HUDEP-2 (cell line): ENCODE measurements at regions not wholly inside any gene's neighbourhood (a gene's known extent, or its start where the extent isn't known, plus 50 kb on each side); places are given as distances from the start of the nearest gene placed in this dataset.
A peak's percentile ranks its signal among the peaks of the same experiment; 100 is the strongest.

Source experiments
- DNase-seq, 76 experiments: peaks; one replicate each; lab custom pipeline; 2025; ENCODE audit not compliant: unreplicated experiment in 76 of 76; lab: John Stamatoyannopoulos, UW

- no peak for DNase-seq
These were observed 153.1 kb downstream of the PSMG1 start for GRCh38 chr21:39029900-39030884.

DNA sequence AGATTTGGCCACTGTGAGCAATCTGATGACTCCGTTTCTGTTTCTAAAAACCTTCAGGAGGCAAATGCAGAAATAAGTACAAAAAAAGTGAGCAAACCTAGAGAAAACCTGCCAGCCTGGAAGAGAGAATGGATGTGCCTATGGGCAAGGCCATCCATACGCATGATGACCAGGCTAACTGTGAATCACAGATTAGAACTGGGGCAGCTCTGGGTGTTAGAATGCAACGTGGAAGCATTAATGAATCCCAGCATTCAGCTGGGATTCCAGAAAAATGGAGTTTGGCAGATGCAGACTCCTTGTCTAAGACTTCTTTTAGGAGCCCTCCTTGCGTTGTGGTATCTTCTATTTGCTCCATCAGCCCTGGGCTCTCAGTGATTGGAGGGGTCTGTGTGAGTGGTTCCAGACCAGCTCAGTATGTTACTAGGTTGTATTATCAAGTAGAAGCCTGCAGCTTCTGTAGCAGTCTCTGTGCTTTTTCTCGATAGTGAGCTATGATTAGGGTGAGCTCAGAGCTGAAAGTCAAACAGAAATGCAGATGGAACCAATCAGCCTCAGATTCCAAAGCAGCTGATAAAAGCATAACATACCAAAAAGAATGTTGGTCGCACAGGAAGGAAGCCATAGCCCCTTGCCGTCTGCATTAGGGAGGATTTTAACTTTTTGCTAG lies 154.0 kb downstream of the PSMG1 start:
- no peak for DNase-seq

GRCh38 chr21:39025198-39025597 lies 158.1 kb downstream of the PSMG1 start:
- no peak for DNase-seq

- no peak for DNase-seq
These were observed 158.7 kb downstream of the PSMG1 start for GRCh38 chr21:39024538-39024937.

- no peak for DNase-seq
These were observed 160.2 kb downstream of the PSMG1 start for GRCh38 chr21:39022863-39023693.

DNA sequence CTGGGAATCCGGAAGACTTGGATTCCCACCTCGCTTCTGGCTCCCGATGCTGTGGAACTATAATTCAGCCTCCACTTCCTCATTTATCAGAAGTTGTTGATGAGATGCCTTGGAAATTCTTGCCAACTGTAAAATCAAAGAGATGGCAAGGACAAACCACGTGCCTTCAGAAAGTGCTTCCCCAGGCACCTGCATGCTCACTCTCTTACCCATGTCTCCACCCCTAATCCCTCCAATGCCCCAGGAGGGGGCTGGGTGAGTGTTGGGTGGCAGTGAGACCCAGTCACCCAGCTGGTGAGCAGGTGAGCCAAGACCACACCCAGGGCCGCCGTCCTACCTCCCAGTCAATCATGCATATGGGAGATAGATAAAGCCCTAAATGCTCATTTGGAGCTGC lies 160.8 kb downstream of the PSMG1 start:
- DNase-seq = no peak

GRCh38 chr21:39022035-39022434 lies 161.2 kb downstream of the PSMG1 start:
- DNase-seq = no peak

- DNase-seq = no peak
These were observed 161.8 kb downstream of the PSMG1 start for GRCh38 chr21:39021478-39021832.

- DNase-seq = no peak
These were observed 162.3 kb downstream of the PSMG1 start for GRCh38 chr21:39020751-39021477.

GRCh38 chr21:39018730-39019129 lies 164.5 kb downstream of the PSMG1 start:
- DNase-seq = no peak

GRCh38 chr21:39016740-39017315 lies 166.4 kb downstream of the PSMG1 start:
- no peak for DNase-seq

- no peak for DNase-seq
These were observed 168.5 kb downstream of the PSMG1 start for GRCh38 chr21:39014747-39015146.

DNA sequence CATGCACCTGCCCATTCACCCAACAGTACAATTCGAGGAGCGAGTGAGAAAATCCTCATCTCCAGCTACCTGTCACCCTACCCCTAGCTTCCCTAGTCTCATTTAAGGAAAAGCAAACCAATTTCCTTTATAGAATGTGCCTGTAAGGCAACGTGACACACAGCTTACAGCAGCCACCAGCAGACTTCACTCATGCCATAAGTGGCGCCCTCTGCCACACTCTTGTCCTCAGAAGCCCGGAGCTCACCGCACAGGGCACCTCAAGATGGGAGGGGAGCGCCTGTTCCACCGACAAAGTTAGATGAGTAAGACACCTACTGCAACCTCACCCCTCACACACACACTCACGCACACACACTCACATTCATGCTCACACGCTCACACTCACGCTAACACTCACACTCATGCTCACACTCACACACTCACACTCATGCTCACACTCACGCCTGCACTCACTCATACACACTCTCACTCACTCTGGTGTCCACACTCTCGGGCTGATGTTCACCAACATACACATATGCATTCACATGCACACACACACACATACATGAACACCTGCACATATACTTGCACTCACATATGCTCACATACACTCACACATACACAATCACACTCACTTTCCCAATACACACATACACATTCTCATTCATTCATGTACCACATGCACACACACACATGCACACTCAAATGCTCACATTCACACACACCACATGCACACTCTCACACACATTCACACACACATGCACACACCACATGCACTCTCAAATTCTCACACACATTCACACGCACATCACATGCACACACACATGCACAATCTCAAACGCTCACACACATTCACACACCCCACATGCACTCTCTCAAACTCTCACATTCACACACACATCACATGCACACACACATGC lies 170.7 kb downstream of the PSMG1 start:
- DNase-seq = peak in 1 of 76 experiments; percentile 11

DNA sequence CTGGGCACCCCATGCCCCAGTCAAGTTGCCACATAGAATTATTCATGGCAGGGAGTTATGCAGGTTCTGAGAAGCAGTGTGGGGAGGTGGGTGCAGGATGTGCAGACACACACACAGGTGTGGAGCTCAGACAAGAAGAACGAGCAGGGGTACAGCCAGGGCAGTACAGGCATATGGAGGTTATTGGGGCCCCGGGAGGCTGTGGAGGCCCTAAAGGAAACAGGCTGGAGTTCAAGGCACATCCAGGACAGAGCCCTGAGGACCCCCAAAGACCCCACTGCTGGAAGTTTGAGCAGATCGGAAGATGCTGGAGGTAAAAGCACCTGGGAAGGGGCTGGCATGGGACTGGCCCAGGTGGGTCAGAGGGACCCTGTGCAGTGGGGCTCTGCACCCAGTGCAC lies 171.3 kb downstream of the PSMG1 start:
- no peak for DNase-seq

GRCh38 chr21:39010629-39011404 lies 172.4 kb downstream of the PSMG1 start:
- DNase-seq = no peak

GRCh38 chr21:39009587-39010225 lies 173.5 kb downstream of the PSMG1 start:
- no peak for DNase-seq

GRCh38 chr21:39007985-39008384 lies 175.3 kb downstream of the PSMG1 start:
- DNase-seq = no peak

GRCh38 chr21:39007532-39007931 lies 175.7 kb downstream of the PSMG1 start:
- DNase-seq = no peak
